ENCODE measurements at regions not wholly inside any gene's neighbourhood (a gene's known extent, or its start where the extent isn't known, plus 50 kb on each side); places are given as distances from the start of the nearest gene placed in this dataset.

GRCh38 chr7:85840554-85840953, 653.7 kb upstream of the SEMA3D start:
- intact Hi-C loops (cut with micrococcal nuclease) (no loop called here), in situ Hi-C loops (cut with MboI) (no loop called here)
- Histone ChIP-seq H3K79me2 (ENCODE audit: control insufficient read depth, insufficient read depth, low read length) (no peaks in the 10 kb centered on the region), H3K4me1 (replicated peaks in 1 of 2; ENCODE audit: control insufficient read depth in 2 of 2, insufficient read depth in 2 of 2, low read length in 2 of 2) (no peaks in the 10 kb centered on the region), H2AFZ (ENCODE audit: low read depth, low read length) (no peak overlapping the region), H3K9me1 (ENCODE audit: control insufficient read depth, insufficient read depth, low read length) (no peaks in the 10 kb centered on the region), H3K4me2 (ENCODE audit: insufficient read depth, low read length) (no peak overlapping the region), H3K4me3 (no peak overlapping the region), H3K36me3 (ENCODE audit: control insufficient read depth, insufficient read depth, low read length) (no peaks in the 10 kb centered on the region), H4K20me1 (replicated peaks; ENCODE audit: control insufficient read depth, insufficient read depth, low read length) (no peaks in the 10 kb centered on the region), H3K27ac (ENCODE audit: extremely low read depth, low read depth, low read length) (no peak overlapping the region), H3K27me3 (ENCODE audit: control insufficient read depth in 2 of 2, insufficient read depth in 2 of 2, low read length in 2 of 2) (no peaks in the 10 kb centered on the region), H3K9me3 (replicated peaks; ENCODE audit: control insufficient read depth, insufficient read depth, low read depth, low read length) (no peaks in the 10 kb centered on the region), H3K9ac (ENCODE audit: insufficient read depth in 1 of 2, low read depth in 2 of 2, low read length in 2 of 2) (no peak overlapping the region)
- no TSS peak for BruUV-seq (replicated peaks)
- DNase-seq (ENCODE audit: extremely low read depth in 1 of 4, low spot score in 3 of 4) (no peak), ATAC-seq (no peak), FAIRE-seq (no peak)
- 2% methylated on average over 6 of the region's 6 CpGs for WGBS (ENCODE audit: insufficient coverage, low coverage, missing lambda C conversion rate)
- TF ChIP-seq CBFA2T3 (IDR thresholded peaks at IDR 0.05), result no peak
- POLR2A ChIA-PET, result no interaction called here
- CTCF ChIA-PET (ENCODE audit: low intra/inter-chr PET ratio), result no interaction called here

- H3K4me1 ChIP-seq (replicated peaks in 1 of 2; ENCODE audit: control insufficient read depth in 2 of 2, insufficient read depth in 2 of 2, low read length in 2 of 2), result no peaks in the 10 kb centered on the region
- no peaks in the 10 kb centered on the region for H3K27me3 ChIP-seq (ENCODE audit: control insufficient read depth in 2 of 2, insufficient read depth in 2 of 2, low read length in 2 of 2)
- H3K9me3 ChIP-seq (replicated peaks; ENCODE audit: control insufficient read depth, insufficient read depth, low read depth, low read length), result no peaks in the 10 kb centered on the region
- no peak overlapping the region for H2AFZ ChIP-seq (ENCODE audit: low read depth, low read length)
- no peak overlapping the region for H3K9ac ChIP-seq (ENCODE audit: insufficient read depth in 1 of 2, low read depth in 2 of 2, low read length in 2 of 2)
- in situ Hi-C loops (cut with MboI) (no loop called here), intact Hi-C loops (cut with micrococcal nuclease) (no loop called here)
- no peak for DNase-seq (ENCODE audit: extremely low read depth in 1 of 4, low spot score in 3 of 4)
- H3K27ac ChIP-seq (ENCODE audit: extremely low read depth, low read depth, low read length), result no peak overlapping the region
- ChIA-PET POLR2A (no interaction called here), CTCF (ENCODE audit: low intra/inter-chr PET ratio) (no interaction called here)
- no peaks in the 10 kb centered on the region for H3K9me1 ChIP-seq (ENCODE audit: control insufficient read depth, insufficient read depth, low read length)
- ATAC-seq, result no peak
- no peaks in the 10 kb centered on the region for H3K79me2 ChIP-seq (ENCODE audit: control insufficient read depth, insufficient read depth, low read length)
- H4K20me1 ChIP-seq (replicated peaks; ENCODE audit: control insufficient read depth, insufficient read depth, low read length), result no peaks in the 10 kb centered on the region
- no peak overlapping the region for H3K4me3 ChIP-seq
- no TSS peak for BruUV-seq (replicated peaks)
- no peaks in the 10 kb centered on the region for H3K36me3 ChIP-seq (ENCODE audit: control insufficient read depth, insufficient read depth, low read length)
- WGBS (ENCODE audit: insufficient coverage, low coverage, missing lambda C conversion rate), result 2% methylated on average over 3 of the region's 3 CpGs
- FAIRE-seq, result no peak
- H3K4me2 ChIP-seq (ENCODE audit: insufficient read depth, low read length), result no peak overlapping the region
- TF ChIP-seq CXXC5 (CRISPR knock-in tag; IDR thresholded peaks at IDR 0.05) (no peak), ZNF174 (CRISPR knock-in tag; IDR thresholded peaks at IDR 0.05) (no peak), KAT2B (IDR thresholded peaks at IDR 0.05; ENCODE audit: low read depth, low read length) (no peak), ZNF184 (CRISPR knock-in tag; IDR thresholded peaks at IDR 0.05) (no peak), ZNF764 (CRISPR knock-in tag; IDR thresholded peaks at IDR 0.05; ENCODE audit: low read depth) (no peak), NBN (IDR thresholded peaks at IDR 0.05; ENCODE audit: low read depth) (no peak), E2F6 (IDR thresholded peaks at IDR 0.05; ENCODE audit: borderline replicate concordance in 1 of 2, extremely low read depth in 1 of 2, insufficient read depth in 1 of 2, insufficient read length in 1 of 2, low read depth in 1 of 2, low read length in 1 of 2, poor library complexity in 1 of 2, severe bottlenecking in 1 of 2) (no peak), HDAC1 (IDR thresholded peaks at IDR 0.05) (no peak), YBX1 (IDR thresholded peaks at IDR 0.05) (no peak), ZNF830 (CRISPR knock-in tag; IDR thresholded peaks at IDR 0.05) (no peak), FOXA3 (CRISPR knock-in tag; conservative IDR thresholded peaks at IDR 0.05 in 1 of 2, IDR thresholded peaks at IDR 0.05 in 1 of 2) (no peak), KLF16 (IDR thresholded peaks at IDR 0.05) (no peak), FIP1L1 (IDR thresholded peaks at IDR 0.05; ENCODE audit: low read depth, low read length, poor library complexity, severe bottlenecking) (no peak), JUNB (CRISPR knock-in tag; conservative IDR thresholded peaks at IDR 0.05) (no peak), CTCFL (IDR thresholded peaks at IDR 0.05; ENCODE audit: borderline replicate concordance, insufficient read depth, low read depth, low read length, poor library complexity, severe bottlenecking) (no peak)
Measured at GRCh38 chr7:85833066-85833465, 646.2 kb upstream of the SEMA3D start.

Data from K562 (cell line).